ENCODE measurements at regions not wholly inside any gene's neighbourhood (a gene's known extent, or its start where the extent isn't known, plus 50 kb on each side); places are given as distances from the start of the nearest gene placed in this dataset.

- no peak for DNase-seq
- Histone ChIP-seq H3K36me3 (no peaks in the 10 kb centered on the region), H3K9me3 (ENCODE audit: severe bottlenecking) (no peaks in the 10 kb centered on the region), H3K27ac (no peak overlapping the region), H3K27me3 (ENCODE audit: insufficient read depth, low read depth, severe bottlenecking) (no peaks in the 10 kb centered on the region), H3K4me3 (ENCODE audit: low read depth, low read length) (no peak overlapping the region)
- TF ChIP-seq, protein P1, sequence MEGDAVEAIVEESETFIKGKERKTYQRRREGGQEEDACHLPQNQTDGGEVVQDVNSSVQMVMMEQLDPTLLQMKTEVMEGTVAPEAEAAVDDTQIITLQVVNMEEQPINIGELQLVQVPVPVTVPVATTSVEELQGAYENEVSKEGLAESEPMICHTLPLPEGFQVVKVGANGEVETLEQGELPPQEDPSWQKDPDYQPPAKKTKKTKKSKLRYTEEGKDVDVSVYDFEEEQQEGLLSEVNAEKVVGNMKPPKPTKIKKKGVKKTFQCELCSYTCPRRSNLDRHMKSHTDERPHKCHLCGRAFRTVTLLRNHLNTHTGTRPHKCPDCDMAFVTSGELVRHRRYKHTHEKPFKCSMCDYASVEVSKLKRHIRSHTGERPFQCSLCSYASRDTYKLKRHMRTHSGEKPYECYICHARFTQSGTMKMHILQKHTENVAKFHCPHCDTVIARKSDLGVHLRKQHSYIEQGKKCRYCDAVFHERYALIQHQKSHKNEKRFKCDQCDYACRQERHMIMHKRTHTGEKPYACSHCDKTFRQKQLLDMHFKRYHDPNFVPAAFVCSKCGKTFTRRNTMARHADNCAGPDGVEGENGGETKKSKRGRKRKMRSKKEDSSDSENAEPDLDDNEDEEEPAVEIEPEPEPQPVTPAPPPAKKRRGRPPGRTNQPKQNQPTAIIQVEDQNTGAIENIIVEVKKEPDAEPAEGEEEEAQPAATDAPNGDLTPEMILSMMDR (IDR thresholded peaks at IDR 0.05; ENCODE audit: low read depth, low read length) = no peak
These were observed 188.7 kb downstream of the ANKRD50 start for GRCh38 chr4:124523816-124524215.

GRCh38 chr4:124525524-124525923 is 187.0 kb downstream of the ANKRD50 start:
- Histone ChIP-seq H3K27me3 (ENCODE audit: insufficient read depth, low read depth, severe bottlenecking) (no peaks in the 10 kb centered on the region), H3K9me3 (ENCODE audit: severe bottlenecking) (no peaks in the 10 kb centered on the region), H3K27ac (no peak overlapping the region), H3K4me3 (ENCODE audit: low read depth, low read length) (no peak overlapping the region), H3K36me3 (no peaks in the 10 kb centered on the region)
- DNase-seq = no peak
- TF ChIP-seq, protein P1 (IDR thresholded peaks at IDR 0.05; ENCODE audit: low read depth, low read length) = no peak

DNA sequence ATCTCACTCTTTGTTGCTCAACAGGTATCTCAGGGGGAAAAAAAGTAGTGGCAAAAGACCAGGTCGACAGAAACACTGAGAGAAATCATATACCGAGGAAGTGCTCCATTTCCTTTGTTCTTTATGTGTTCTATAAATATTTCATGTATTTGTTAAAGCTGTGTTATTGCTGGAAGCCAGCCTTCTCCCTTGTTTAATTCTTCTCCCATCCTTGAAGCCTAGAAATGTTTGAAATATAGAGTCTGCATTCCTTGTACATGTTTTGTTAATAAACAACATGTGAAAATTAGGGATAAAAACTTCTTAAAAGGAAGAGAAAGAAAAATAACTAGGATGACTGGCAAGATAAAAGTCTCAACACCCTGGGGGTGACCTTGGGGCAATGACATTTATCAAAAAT is 186.2 kb downstream of the ANKRD50 start:
- TF ChIP-seq, protein P1 (IDR thresholded peaks at IDR 0.05; ENCODE audit: low read depth, low read length) = no peak
- H3K27me3 ChIP-seq (ENCODE audit: insufficient read depth, low read depth, severe bottlenecking) = no peaks in the 10 kb centered on the region
- DNase-seq = no peak
- H3K36me3 ChIP-seq = no peaks in the 10 kb centered on the region
- H3K9me3 ChIP-seq (ENCODE audit: severe bottlenecking) = no peaks in the 10 kb centered on the region
- H3K27ac ChIP-seq = no peak overlapping the region
- H3K4me3 ChIP-seq (ENCODE audit: low read depth, low read length) = no peak overlapping the region

DNA sequence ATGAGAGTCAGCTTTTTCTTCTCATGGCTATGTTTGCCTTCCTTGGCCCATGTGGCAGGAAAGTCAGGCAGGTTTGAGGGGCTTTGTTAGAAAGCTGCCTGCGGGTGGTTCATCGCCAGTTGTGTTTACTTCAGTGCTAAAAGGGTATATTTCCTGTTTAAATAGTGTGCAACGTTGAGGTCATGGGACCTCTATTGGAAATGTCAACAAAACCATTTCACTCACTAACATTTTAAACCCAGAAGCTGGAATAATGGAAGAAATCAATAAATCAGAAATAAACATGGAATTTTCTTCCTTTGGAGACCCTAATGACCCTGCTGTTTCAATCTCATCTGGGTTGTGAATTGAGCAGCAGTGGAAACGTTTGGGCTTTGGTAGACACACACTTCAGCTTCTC is 185.8 kb downstream of the ANKRD50 start:
- H3K27ac ChIP-seq = no peak overlapping the region
- H3K4me3 ChIP-seq (ENCODE audit: low read depth, low read length) = no peak overlapping the region
- H3K36me3 ChIP-seq = no peaks in the 10 kb centered on the region
- no peak for DNase-seq
- H3K27me3 ChIP-seq (ENCODE audit: insufficient read depth, low read depth, severe bottlenecking) = no peaks in the 10 kb centered on the region
- TF ChIP-seq, protein P1 (IDR thresholded peaks at IDR 0.05; ENCODE audit: low read depth, low read length) = no peak
- H3K9me3 ChIP-seq (ENCODE audit: severe bottlenecking) = no peaks in the 10 kb centered on the region

DNA sequence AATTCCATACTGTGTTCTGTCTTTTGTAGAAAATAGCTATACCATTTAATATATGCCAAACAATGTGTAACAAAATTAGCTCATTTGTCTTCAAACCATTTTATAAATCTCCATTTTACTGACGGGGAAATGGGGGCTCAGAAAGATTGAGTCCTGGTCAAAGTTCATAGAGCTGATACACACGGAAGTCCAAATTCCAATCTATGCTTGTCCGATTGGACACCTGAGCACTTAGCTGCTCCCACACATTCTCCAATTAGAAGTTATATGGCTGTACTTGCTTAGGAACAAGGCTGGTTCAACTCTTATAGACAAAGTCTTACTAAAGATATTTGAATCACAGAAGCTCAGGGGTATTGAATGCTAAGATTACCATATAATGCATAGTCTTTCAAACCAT is 185.2 kb downstream of the ANKRD50 start:
- no peak overlapping the region for H3K4me3 ChIP-seq (ENCODE audit: low read depth, low read length)
- DNase-seq = no peak
- H3K9me3 ChIP-seq (ENCODE audit: severe bottlenecking) = no peaks in the 10 kb centered on the region
- H3K27ac ChIP-seq = no peak overlapping the region
- TF ChIP-seq, protein P1 (IDR thresholded peaks at IDR 0.05; ENCODE audit: low read depth, low read length) = no peak
- H3K27me3 ChIP-seq (ENCODE audit: insufficient read depth, low read depth, severe bottlenecking) = no peaks in the 10 kb centered on the region
- no peaks in the 10 kb centered on the region for H3K36me3 ChIP-seq

- TF ChIP-seq, protein P1 (IDR thresholded peaks at IDR 0.05; ENCODE audit: low read depth, low read length) = no peak
- no peak for DNase-seq
- no peaks in the 10 kb centered on the region for H3K9me3 ChIP-seq (ENCODE audit: severe bottlenecking)
- no peaks in the 10 kb centered on the region for H3K27me3 ChIP-seq (ENCODE audit: insufficient read depth, low read depth, severe bottlenecking)
- H3K36me3 ChIP-seq = no peaks in the 10 kb centered on the region
- H3K27ac ChIP-seq = no peak overlapping the region
- H3K4me3 ChIP-seq (ENCODE audit: low read depth, low read length) = no peak overlapping the region
These were observed 183.4 kb downstream of the ANKRD50 start for GRCh38 chr4:124529131-124529530.
